SH-SY5Y (cell line): ENCODE measurements at regions not wholly inside any gene's neighbourhood (a gene's known extent, or its start where the extent isn't known, plus 50 kb on each side); places are given as distances from the start of the nearest gene placed in this dataset.

Experiments used
- GATA2 ChIP-seq: IDR thresholded peaks from 2 replicates; pipeline ENCODE4 v1.6.1; 2011; ENCODE audit warnings: mild to moderate bottlenecking, low read depth, low read length
- GATA3 ChIP-seq: IDR thresholded peaks from 2 replicates; pipeline ENCODE4 v1.6.1; 2011; ENCODE audit warnings: low read depth, mild to moderate bottlenecking, low read length, moderate library complexity

DNA sequence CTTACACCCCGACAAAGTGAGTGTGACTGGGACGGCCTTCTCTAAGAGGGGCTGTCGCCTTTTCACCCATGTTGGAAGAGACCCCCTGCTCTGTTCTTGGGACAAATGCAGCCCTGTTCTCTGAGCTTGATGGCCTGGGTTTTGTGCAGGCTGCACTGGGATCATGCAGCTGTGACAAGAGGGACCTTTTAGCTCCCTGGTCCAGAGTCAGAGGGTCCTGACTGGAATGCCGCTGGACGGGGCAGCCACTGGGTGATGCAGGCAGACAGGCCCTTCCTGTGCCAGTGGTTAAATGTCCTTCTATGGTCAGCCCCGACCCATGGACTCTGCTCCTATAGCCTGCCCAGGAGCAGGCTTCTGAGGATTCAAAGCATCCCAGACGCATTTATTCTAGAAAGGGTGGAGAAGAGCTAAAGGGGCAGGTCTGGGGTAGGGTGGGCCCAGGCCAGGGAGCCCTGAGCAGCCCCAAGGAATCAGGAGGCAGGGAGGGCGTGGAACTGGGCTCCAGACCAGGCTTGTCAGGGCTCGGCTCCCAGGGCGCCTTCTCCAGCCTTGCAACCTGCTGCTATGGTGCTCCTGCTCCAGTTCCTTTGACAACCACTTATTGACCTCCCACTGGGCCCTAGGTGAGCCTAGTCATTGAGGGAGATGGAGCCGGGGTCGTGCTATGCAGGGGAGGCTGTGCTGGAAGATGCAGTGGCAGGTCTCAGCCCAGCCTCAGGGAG is 277.9 kb upstream of the HS6ST1 start:
- no peak for TF ChIP-seq GATA3
- no peak for TF ChIP-seq GATA2
